Kidney (tissue), 13 donors: ENCODE measurements at regions not wholly inside any gene's neighbourhood (a gene's known extent, or its start where the extent isn't known, plus 50 kb on each side); places are given as distances from the start of the nearest gene placed in this dataset.

Source experiments
- DNase-seq, 5 donors: peaks; one replicate each; pipeline ENCODE4 v3.0.0-alpha.2; 2013 to 2020
- FAIRE-seq: peaks from 2 replicates; lab custom pipeline; 2012; peaks lifted over from hg19 to GRCh38; lab: Jason Lieb, UNC
- H3K27ac ChIP-seq, 2 donors: one replicate each; pipeline ENCODE4 v1.7.0; 2013; ENCODE audit warnings: low read depth in 2 of 2, low read length in 2 of 2, inconsistent platforms in 1 of 2
- H3K27me3 ChIP-seq: one replicate; pipeline ENCODE4 v1.7.1; 2013; ENCODE audit warnings: low read length, inconsistent platforms; ENCODE audit not compliant: control insufficient read depth, insufficient read depth
- H3K36me3 ChIP-seq, 3 donors: one replicate each; pipeline versions ENCODE4 v1.7.0 to v1.7.1; 2013; ENCODE audit warnings: low read length in 3 of 3, control low read depth in 1 of 3, inconsistent platforms in 1 of 3; ENCODE audit not compliant: insufficient read depth in 3 of 3, control insufficient read depth in 2 of 3
- H3K4me1 ChIP-seq, 3 donors: one replicate each; pipeline versions ENCODE4 v1.7.0 to v1.7.1; 2013; ENCODE audit warnings: low read length in 3 of 3, inconsistent platforms in 1 of 3, low read depth in 1 of 3; ENCODE audit not compliant: control insufficient read depth in 2 of 3, insufficient read depth in 2 of 3
- H3K4me3 ChIP-seq, 3 donors: one replicate each; pipeline versions ENCODE4 v1.7.0 to v1.8.1; 2013; ENCODE audit warnings: low read length in 3 of 3, control low read depth in 1 of 3, inconsistent platforms in 1 of 3
- H3K9ac ChIP-seq, 3 donors: one replicate each; pipeline versions ENCODE4 v1.7.0 to v1.7.1; 2013; ENCODE audit warnings: low read length in 3 of 3, control low read depth in 1 of 3, inconsistent platforms in 1 of 3
- H3K9me3 ChIP-seq, 3 donors: one replicate each; pipeline versions ENCODE4 v1.7.0 to v1.7.1; 2013; ENCODE audit warnings: low read length in 3 of 3, control low read depth in 1 of 3, inconsistent platforms in 1 of 3; ENCODE audit not compliant: control insufficient read depth in 2 of 3, insufficient read depth in 1 of 3
- intact Hi-C: fragments of 100-400 bp; cut with DNase I; formaldehyde crosslinking; loops from one replicate; pipeline ENCODE4 v1.11.1; 2022
- TF ChIP-seq, protein P1 (sequence below): IDR thresholded peaks from 3 replicates; pipeline ENCODE4 v1.5.1; 2012; ENCODE audit warnings: mild to moderate bottlenecking, moderate library complexity, borderline replicate concordance; ENCODE audit not compliant: insufficient read depth; ENCODE audit errors: extremely low read depth
- donor health status: control.
- donor health status: control.
- donor health status: control.
- donor health status: control.
- donor health status: control.
- donor health status: DM: yes; HTN: yes; CAD: no.
- donor health status: Normal renal cell carcinoma (clear cell type).

DNA sequence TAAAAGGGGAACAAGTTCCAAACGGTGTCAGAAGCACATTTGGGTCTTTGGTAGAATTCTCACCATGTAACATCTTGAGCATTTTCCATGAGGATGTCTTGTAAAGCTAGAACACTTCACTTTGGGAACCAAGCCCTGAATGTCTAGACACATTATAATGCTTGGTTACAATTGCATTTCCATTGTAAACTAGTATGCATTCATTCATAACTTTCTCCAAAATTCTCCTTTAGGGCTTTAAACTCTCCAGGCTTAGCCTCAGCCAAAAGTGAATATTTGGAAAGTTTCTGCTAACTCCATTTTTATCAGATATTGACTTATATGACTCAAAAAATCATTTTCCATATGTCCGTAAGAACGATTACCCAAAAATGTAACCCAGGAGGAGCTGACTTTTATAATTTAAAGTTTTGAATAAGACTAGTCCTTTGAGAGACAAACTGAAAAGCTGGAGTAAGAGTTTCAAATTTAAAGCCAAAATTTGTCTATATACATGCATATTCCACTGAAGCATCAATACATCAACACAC lies 1170.4 kb downstream of the EFNB2 start:
- Histone ChIP-seq H3K4me3 (no peak overlapping the region), H3K9me3 (no peaks in the 10 kb centered on the region), H3K4me1 (peaks cover 0 to 7% (median 0%) of the 10 kb centered on the region in 3 donors), H3K27me3 (no peaks in the 10 kb centered on the region), H3K36me3 (no peaks in the 10 kb centered on the region), H3K9ac (no peak overlapping the region), H3K27ac (no peak overlapping the region)
- DNase-seq = no peak
- intact Hi-C loops = no loop called here
- TF ChIP-seq, protein P1, sequence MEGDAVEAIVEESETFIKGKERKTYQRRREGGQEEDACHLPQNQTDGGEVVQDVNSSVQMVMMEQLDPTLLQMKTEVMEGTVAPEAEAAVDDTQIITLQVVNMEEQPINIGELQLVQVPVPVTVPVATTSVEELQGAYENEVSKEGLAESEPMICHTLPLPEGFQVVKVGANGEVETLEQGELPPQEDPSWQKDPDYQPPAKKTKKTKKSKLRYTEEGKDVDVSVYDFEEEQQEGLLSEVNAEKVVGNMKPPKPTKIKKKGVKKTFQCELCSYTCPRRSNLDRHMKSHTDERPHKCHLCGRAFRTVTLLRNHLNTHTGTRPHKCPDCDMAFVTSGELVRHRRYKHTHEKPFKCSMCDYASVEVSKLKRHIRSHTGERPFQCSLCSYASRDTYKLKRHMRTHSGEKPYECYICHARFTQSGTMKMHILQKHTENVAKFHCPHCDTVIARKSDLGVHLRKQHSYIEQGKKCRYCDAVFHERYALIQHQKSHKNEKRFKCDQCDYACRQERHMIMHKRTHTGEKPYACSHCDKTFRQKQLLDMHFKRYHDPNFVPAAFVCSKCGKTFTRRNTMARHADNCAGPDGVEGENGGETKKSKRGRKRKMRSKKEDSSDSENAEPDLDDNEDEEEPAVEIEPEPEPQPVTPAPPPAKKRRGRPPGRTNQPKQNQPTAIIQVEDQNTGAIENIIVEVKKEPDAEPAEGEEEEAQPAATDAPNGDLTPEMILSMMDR = no peak
- FAIRE-seq = no peak

DNA sequence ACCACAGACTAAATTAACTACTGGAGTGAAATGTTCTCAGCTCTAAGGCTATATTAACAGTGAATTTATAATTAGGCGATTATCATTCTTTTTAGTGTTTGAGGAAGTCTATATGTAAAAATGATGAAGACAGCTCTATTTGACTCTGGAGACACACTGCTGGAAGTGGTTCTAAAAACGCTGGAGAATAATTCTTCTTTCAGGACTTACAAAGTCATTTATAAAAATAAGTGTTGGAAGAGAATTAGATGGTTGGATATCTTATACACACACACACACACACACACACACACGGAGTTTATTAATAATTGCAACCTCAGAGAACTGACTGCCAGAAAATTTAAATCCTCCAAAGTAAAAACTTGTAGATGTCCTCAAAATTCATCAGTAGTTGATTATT lies 1171.3 kb downstream of the EFNB2 start:
- no peak overlapping the region for H3K4me3 ChIP-seq
- no peak overlapping the region for H3K27ac ChIP-seq
- DNase-seq (no peak), FAIRE-seq (no peak)
- no peaks in the 10 kb centered on the region for H3K27me3 ChIP-seq
- no peaks in the 10 kb centered on the region for H3K9me3 ChIP-seq
- H3K4me1 ChIP-seq = peaks cover 0 to 7% (median 0%) of the 10 kb centered on the region in 3 donors
- intact Hi-C loops = no loop called here
- no peaks in the 10 kb centered on the region for H3K36me3 ChIP-seq
- no peak overlapping the region for H3K9ac ChIP-seq
- TF ChIP-seq, protein P1 = no peak

DNA sequence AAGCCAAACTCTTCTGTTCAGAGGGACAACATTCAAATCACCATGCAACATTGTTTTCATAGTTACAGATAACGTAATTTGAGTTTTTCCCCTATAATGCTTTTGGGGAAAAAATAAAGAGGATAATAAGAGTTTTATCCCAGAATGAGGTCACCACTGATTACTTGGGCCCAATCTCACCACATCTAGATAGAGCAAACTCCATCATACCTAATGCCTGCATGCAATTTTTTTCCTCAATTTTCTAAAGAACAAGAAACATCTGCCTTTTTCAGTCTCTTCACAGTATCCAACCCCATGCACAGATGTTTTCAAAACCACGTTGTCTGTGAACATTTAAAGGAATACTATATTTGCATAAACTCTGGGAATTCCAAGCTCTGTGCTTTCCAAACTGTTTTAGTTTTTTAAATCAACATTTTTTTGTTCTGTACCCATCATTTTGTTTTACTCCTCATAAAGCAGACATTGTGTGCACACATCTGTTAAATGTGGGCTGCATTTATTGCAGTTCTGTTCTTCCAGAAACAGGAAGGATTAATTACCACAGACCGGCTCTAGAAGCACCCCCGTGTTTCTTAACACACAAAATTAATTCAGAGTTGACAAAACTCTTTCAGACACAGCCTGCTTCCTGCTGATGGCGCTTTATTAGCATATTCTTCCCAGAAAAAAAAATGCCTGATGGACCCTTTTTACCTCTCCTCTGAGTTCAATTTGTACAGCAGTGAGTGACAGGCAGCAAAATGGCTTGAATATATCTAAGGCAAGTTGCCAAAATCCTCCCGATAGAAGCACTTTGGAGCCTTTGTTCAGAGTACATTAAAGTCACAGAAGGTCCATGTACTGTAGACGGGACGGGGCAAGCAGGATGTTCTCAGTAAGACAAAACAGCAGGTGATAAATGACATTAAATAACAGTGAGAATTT lies 1171.9 kb downstream of the EFNB2 start:
- DNase-seq (peak in 2 of 5 donors; percentile 45 to 51), FAIRE-seq (no peak)
- H3K9me3 ChIP-seq = no peaks in the 10 kb centered on the region
- no peak overlapping the region for H3K27ac ChIP-seq
- no peak overlapping the region for H3K9ac ChIP-seq
- H3K4me1 ChIP-seq = peaks cover 0 to 7% (median 0%) of the 10 kb centered on the region in 3 donors
- TF ChIP-seq, protein P1 = no peak
- no peak overlapping the region for H3K4me3 ChIP-seq
- no peaks in the 10 kb centered on the region for H3K27me3 ChIP-seq
- H3K36me3 ChIP-seq = no peaks in the 10 kb centered on the region
- intact Hi-C loops = no loop called here
